Stimulated activated naive B cell treated with anti-CD40 and anti-IgM and Interleukin-4, amounts not matched to agents 10 μg/mL and 1 μg/mL and 100 μg/mL, for 72 hours (primary cell): ENCODE measurements at regions not wholly inside any gene's neighbourhood (a gene's known extent, or its start where the extent isn't known, plus 50 kb on each side); places are given as distances from the start of the nearest gene placed in this dataset.
A peak's percentile ranks its signal among the peaks of the same experiment; 100 is the strongest.
"Not testable (repeated sequence)": the region's sequence is repeated elsewhere in the genome, so short reads cannot be mapped to it uniquely, and the experiment has no call there.

Source experiments
- ATAC-seq, 2 donors: fragments of 150-1000 bp; cut with Tn5 transposase; replicated peaks; 2 replicates each; pipeline ENCODE4 v1.10.0; 2021; ENCODE audit warnings: moderate library complexity in 1 of 2
- DNase-seq: peaks from one replicate; pipeline ENCODE4 v3.0.0; 2021
- H3K27ac Mint-ChIP-seq: one replicate; pipeline ENCODE4 v1.8.0; 2022; ENCODE audit warnings: mild to moderate bottlenecking, mixed read lengths
- H3K27me3 Mint-ChIP-seq, 2 donors: one replicate each; pipeline ENCODE4 v1.8.0; 2022; ENCODE audit warnings: mixed read lengths in 2 of 2
- H3K36me3 Mint-ChIP-seq, 2 donors: one replicate each; pipeline ENCODE4 v1.8.0; 2022; ENCODE audit warnings: mixed read lengths in 2 of 2, mild to moderate bottlenecking in 1 of 2
- H3K4me1 Mint-ChIP-seq, 2 donors: one replicate each; pipeline ENCODE4 v1.8.0; 2022; ENCODE audit warnings: mixed read lengths in 2 of 2, mild to moderate bottlenecking in 1 of 2
- H3K4me3 Mint-ChIP-seq, 2 donors: one replicate each; pipeline ENCODE4 v1.8.0; 2022; ENCODE audit warnings: mild to moderate bottlenecking in 2 of 2, mixed read lengths in 2 of 2, moderate library complexity in 1 of 2
- H3K9me3 Mint-ChIP-seq, 2 donors: one replicate each; pipeline ENCODE4 v1.8.0; 2022; ENCODE audit warnings: mixed read lengths in 2 of 2, mild to moderate bottlenecking in 1 of 2

DNA sequence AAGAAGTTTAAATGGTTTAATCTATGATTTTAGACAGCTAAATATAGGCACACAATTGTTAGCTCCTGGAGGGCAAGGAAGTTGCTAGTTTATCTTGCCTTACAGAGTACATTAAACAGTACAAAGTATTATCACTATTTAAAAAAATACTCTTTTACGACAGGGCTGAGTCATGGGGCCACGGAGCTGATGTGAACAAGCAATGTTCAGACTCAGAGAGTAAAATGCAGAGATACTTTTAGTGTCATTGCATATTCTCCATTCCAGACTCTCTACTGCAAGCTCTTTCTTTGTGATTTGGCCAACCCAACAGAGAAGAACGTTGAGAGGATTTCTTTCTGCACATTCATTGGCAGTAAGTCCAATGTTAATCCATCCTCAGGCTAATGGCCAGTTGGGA lies 352.4 kb downstream of the SPRY2 start:
- no peaks in the 10 kb centered on the region for H3K36me3 Mint-ChIP-seq
- H3K4me1 Mint-ChIP-seq = no peaks in the 10 kb centered on the region
- no peak overlapping the region for H3K4me3 Mint-ChIP-seq
- H3K9me3 Mint-ChIP-seq = no peaks in the 10 kb centered on the region
- ATAC-seq = no peak
- H3K27me3 Mint-ChIP-seq = peaks cover 8 to 13% of the 10 kb centered on the region in 2 donors
- no peak overlapping the region for H3K27ac Mint-ChIP-seq
- DNase-seq = no peak

- DNase-seq = no peak
Observed at GRCh38 chr13:79987761-79988160, 353.2 kb downstream of the SPRY2 start.

DNA sequence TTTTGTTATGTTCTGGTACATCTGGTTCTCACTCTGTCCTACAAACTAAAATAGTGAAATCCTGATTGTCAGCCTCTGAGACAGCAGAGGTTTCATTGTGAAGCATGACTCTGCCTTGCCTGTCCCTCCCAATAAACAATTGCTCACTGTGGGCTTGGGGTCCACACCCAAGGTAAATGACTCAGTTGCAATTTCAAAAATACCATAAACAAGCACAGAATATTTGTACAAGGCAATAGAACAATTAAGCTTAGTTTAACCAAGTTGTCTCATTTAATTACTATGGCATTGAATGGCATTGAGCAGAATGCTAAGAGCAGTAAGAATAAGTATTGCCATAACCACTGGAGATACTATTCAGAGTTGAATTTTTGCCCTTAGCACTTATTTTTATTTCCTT lies 353.6 kb downstream of the SPRY2 start:
- Mint-ChIP-seq H3K4me3 (no peak overlapping the region), H3K27ac (no peak overlapping the region), H3K36me3 (no peaks in the 10 kb centered on the region), H3K4me1 (no peaks in the 10 kb centered on the region), H3K9me3 (peaks cover 0 to 4% of the 10 kb centered on the region in 2 donors), H3K27me3 (peaks cover 8 to 13% of the 10 kb centered on the region in 2 donors)
- ATAC-seq (no peak), DNase-seq (no peak)

More at GRCh38 chr13:79987761-79988160, 353.2 kb downstream of the SPRY2 start:
- H3K4me3 Mint-ChIP-seq = no peak overlapping the region
- H3K9me3 Mint-ChIP-seq = peaks cover 0 to 3% of the 10 kb centered on the region in 2 donors
- no peaks in the 10 kb centered on the region for H3K4me1 Mint-ChIP-seq
- H3K27me3 Mint-ChIP-seq = peaks cover 8 to 13% of the 10 kb centered on the region in 2 donors
- H3K36me3 Mint-ChIP-seq = no peaks in the 10 kb centered on the region
- no peak overlapping the region for H3K27ac Mint-ChIP-seq
- ATAC-seq = no peak

- Mint-ChIP-seq H3K36me3 (no peaks in the 10 kb centered on the region), H3K9me3 (peaks cover 0 to 6% of the 10 kb centered on the region in 2 donors), H3K4me3 (no peak overlapping the region), H3K27me3 (peaks cover 8 to 10% of the 10 kb centered on the region in 2 donors), H3K4me1 (no peaks in the 10 kb centered on the region), H3K27ac (no peak overlapping the region)
- DNase-seq (no peak), ATAC-seq (no peak)
Observed at GRCh38 chr13:79986890-79987289, 354.0 kb downstream of the SPRY2 start.

DNA sequence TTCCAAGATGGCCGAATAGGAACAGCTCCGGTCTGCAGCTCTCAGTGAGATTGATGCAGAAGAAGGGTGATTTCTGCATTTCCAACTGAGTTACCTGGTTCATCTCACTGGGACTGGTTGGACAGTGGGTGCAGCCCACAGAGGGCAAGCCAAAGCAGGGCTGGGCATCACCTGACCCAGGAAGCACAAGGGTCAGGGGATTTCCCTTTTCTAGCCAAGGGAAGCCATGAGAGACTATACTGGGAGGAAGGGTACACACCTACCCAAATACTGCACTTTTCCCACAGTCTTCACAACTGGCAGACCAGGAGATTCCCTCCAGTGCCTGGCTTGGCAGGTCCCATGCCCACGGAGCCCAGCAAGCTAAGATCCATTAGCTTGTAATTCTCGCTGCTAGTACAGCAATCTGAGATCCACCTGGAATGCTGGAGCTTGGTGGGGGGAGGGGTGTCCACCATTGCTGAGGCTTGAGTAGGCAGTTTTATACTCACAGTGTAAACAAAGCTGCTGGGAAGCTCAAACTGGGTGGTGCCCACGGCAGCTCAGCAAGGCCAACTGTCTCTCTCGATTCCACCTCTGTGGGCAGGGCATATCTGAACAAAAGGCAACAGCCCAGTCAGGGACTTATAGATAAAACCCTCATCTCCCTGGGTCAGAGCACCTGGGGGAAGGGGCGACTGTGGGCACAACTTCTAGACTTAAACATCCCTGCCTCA lies 365.8 kb downstream of the SPRY2 start:
- H3K27ac Mint-ChIP-seq, H3K36me3 Mint-ChIP-seq, ATAC-seq, H3K4me3 Mint-ChIP-seq, DNase-seq, H3K4me1 Mint-ChIP-seq: not testable (repeated sequence)
- Mint-ChIP-seq H3K27me3 (peaks cover 11 to 14% of the 10 kb centered on the region in 2 donors), H3K9me3 (peaks cover 17 to 24% of the 10 kb centered on the region in 2 donors)

GRCh38 chr13:79973533-79973963 lies 367.4 kb downstream of the SPRY2 start:
- peak; percentile 14 for DNase-seq
- Mint-ChIP-seq H3K4me3 (no peak overlapping the region), H3K36me3 (peaks cover 0 to 4% of the 10 kb centered on the region in 2 donors), H3K4me1 (peaks cover 4 to 9% of the 10 kb centered on the region in 2 donors), H3K9me3 (peaks cover 18 to 23% of the 10 kb centered on the region in 2 donors), H3K27me3 (peaks cover 11 to 15% of the 10 kb centered on the region in 2 donors), H3K27ac (no peak overlapping the region)
- ATAC-seq = peak; percentile 60 to 78

GRCh38 chr13:79972066-79972569 lies 368.8 kb downstream of the SPRY2 start:
- H3K9me3 Mint-ChIP-seq = peaks cover 11% of the 10 kb centered on the region in 2 donors
- ATAC-seq (no peak), DNase-seq (no peak)
- H3K4me1 Mint-ChIP-seq = peaks cover 4 to 9% of the 10 kb centered on the region in 2 donors
- H3K27me3 Mint-ChIP-seq = peaks cover 10 to 11% of the 10 kb centered on the region in 2 donors
- H3K4me3 Mint-ChIP-seq = no peak overlapping the region
- no peak overlapping the region for H3K27ac Mint-ChIP-seq
- peaks cover 0 to 2% of the 10 kb centered on the region in 2 donors for H3K36me3 Mint-ChIP-seq

- Mint-ChIP-seq H3K9me3 (peaks cover 11 to 16% of the 10 kb centered on the region in 2 donors), H3K4me1 (no peaks in the 10 kb centered on the region), H3K36me3 (no peaks in the 10 kb centered on the region), H3K27me3 (peaks cover 0 to 3% of the 10 kb centered on the region in 2 donors), H3K27ac (no peak overlapping the region), H3K4me3 (no peak overlapping the region)
- ATAC-seq (no peak), DNase-seq (no peak)
Observed at GRCh38 chr13:79966493-79966895, 374.4 kb downstream of the SPRY2 start.

DNA sequence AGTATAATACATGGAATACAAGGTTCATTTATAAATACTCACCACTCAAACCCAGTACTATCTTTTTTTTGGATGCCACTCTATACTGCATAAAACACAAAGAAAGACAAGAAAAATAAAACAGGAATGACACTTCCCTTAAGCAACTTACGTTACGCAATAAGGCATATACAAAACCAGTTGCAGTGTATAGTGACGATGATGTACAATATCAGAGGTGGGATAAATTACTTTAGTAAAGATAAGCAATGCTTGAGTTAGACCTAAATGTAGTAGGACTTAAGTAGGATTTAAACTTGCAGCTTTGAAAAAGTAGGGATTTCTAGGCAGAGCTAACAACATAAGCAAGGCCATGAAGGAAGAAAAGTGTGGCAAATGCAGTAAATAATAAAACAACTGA lies 374.9 kb downstream of the SPRY2 start:
- Mint-ChIP-seq H3K27me3 (peaks cover 0 to 3% of the 10 kb centered on the region in 2 donors), H3K9me3 (peaks cover 11 to 16% of the 10 kb centered on the region in 2 donors), H3K4me3 (no peak overlapping the region), H3K4me1 (no peaks in the 10 kb centered on the region), H3K36me3 (no peaks in the 10 kb centered on the region), H3K27ac (no peak overlapping the region)
- DNase-seq = no peak
- no peak for ATAC-seq

DNA sequence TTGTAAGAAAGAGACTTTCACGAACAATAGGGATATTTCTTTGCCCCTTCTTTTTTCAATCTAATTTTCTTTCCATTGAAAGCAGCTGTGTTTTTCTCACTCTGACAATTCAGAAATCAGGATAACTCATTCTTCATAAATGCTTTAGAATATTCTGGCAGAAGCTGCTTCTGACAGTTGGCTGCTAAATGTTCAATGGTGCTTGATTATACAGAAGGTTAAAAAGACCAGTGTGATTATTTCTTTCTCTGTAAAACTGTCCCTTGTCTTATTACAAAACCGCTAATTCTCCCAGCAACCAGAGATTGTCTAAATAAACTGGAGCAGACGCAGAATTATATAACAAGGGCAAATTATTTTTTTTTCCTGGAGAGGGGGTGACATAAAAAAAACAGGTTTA lies 394.4 kb downstream of the SPRY2 start:
- DNase-seq (no peak), ATAC-seq (no peak)
- peaks cover 3 to 8% of the 10 kb centered on the region in 2 donors for H3K27me3 Mint-ChIP-seq
- H3K9me3 Mint-ChIP-seq = peaks cover 3 to 5% of the 10 kb centered on the region in 2 donors
- no peak overlapping the region for H3K27ac Mint-ChIP-seq
- no peaks in the 10 kb centered on the region for H3K36me3 Mint-ChIP-seq
- H3K4me1 Mint-ChIP-seq = no peaks in the 10 kb centered on the region
- no peak overlapping the region for H3K4me3 Mint-ChIP-seq

GRCh38 chr13:79943346-79944023 lies 397.4 kb downstream of the SPRY2 start:
- H3K36me3 Mint-ChIP-seq = no peaks in the 10 kb centered on the region
- H3K27me3 Mint-ChIP-seq = peaks cover 0 to 7% of the 10 kb centered on the region in 2 donors
- H3K4me3 Mint-ChIP-seq = no peak overlapping the region
- ATAC-seq (no peak), DNase-seq (no peak)
- H3K9me3 Mint-ChIP-seq = peaks cover 3 to 5% of the 10 kb centered on the region in 2 donors
- no peaks in the 10 kb centered on the region for H3K4me1 Mint-ChIP-seq
- no peak overlapping the region for H3K27ac Mint-ChIP-seq

GRCh38 chr13:79941752-79942151 lies 399.2 kb downstream of the SPRY2 start:
- no peak for DNase-seq
- no peaks in the 10 kb centered on the region for H3K36me3 Mint-ChIP-seq
- no peaks in the 10 kb centered on the region for H3K9me3 Mint-ChIP-seq
- H3K4me3 Mint-ChIP-seq = no peak overlapping the region
- H3K27ac Mint-ChIP-seq = no peak overlapping the region
- H3K27me3 Mint-ChIP-seq = peaks cover 0 to 7% of the 10 kb centered on the region in 2 donors
- no peak for ATAC-seq
- no peaks in the 10 kb centered on the region for H3K4me1 Mint-ChIP-seq

GRCh38 chr13:79939689-79940088 lies 401.2 kb downstream of the SPRY2 start:
- H3K9me3 Mint-ChIP-seq = no peaks in the 10 kb centered on the region
- peaks cover 0 to 7% of the 10 kb centered on the region in 2 donors for H3K27me3 Mint-ChIP-seq
- H3K4me3 Mint-ChIP-seq = no peak overlapping the region
- no peaks in the 10 kb centered on the region for H3K4me1 Mint-ChIP-seq
- H3K36me3 Mint-ChIP-seq = no peaks in the 10 kb centered on the region
- DNase-seq = no peak
- no peak for ATAC-seq
- no peak overlapping the region for H3K27ac Mint-ChIP-seq

DNA sequence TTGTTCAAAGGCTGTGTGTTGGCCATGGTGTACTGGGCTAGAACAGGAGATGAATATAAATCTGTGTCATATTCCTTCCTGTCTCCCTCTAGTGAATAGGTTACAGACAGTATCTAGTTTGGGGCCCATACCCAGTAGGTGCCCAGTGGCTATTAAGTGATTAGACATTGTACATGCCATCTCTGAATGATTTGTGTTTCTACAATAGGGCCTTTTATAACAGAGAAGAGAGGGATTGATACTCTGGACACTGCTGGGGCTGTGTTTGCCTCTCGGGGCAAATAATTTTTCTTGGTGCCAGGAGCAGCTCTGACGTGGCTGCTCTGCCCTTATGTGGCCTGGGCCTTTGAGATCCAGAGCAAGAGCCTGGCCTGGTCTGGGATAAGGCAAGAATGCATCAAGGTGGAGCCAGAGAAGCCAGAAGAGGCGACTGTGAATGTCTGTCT lies 403.1 kb downstream of the SPRY2 start:
- Mint-ChIP-seq H3K36me3 (no peaks in the 10 kb centered on the region), H3K4me1 (no peaks in the 10 kb centered on the region)

More for the DNA sequence above, 403.1 kb downstream of the SPRY2 start:
- Mint-ChIP-seq H3K4me3 (no peak overlapping the region), H3K27ac (no peak overlapping the region), H3K27me3 (peaks cover 0 to 7% of the 10 kb centered on the region in 2 donors), H3K9me3 (no peaks in the 10 kb centered on the region)
- ATAC-seq (no peak), DNase-seq (no peak)
